ENCODE measurements at regions not wholly inside any gene's neighbourhood (a gene's known extent, or its start where the extent isn't known, plus 50 kb on each side); places are given as distances from the start of the nearest gene placed in this dataset.

- TF ChIP-seq EP300 (IDR thresholded peaks at IDR 0.05; ENCODE audit: borderline replicate concordance in 1 of 2, low read depth in 2 of 2, low read length in 2 of 2) (no peak), EZH2 (IDR thresholded peaks at IDR 0.05; ENCODE audit: low read depth, low read length, severe bottlenecking) (no peak), RNF2 (IDR thresholded peaks at IDR 0.05; ENCODE audit: borderline replicate concordance, low read depth, low read length, missing control alignments, poor library complexity, severe bottlenecking) (no peak), SIX5 (IDR thresholded peaks at IDR 0.05; ENCODE audit: low read depth, low read length) (no peak), CEBPB (IDR thresholded peaks at IDR 0.05; ENCODE audit: low read depth, low read length) (no peak), POLR2A (IDR thresholded peaks at IDR 0.05; ENCODE audit: control extremely low read depth in 1 of 2, low read depth in 2 of 2, low read length in 2 of 2) (no peak)
- TF ChIP-seq, protein P1, sequence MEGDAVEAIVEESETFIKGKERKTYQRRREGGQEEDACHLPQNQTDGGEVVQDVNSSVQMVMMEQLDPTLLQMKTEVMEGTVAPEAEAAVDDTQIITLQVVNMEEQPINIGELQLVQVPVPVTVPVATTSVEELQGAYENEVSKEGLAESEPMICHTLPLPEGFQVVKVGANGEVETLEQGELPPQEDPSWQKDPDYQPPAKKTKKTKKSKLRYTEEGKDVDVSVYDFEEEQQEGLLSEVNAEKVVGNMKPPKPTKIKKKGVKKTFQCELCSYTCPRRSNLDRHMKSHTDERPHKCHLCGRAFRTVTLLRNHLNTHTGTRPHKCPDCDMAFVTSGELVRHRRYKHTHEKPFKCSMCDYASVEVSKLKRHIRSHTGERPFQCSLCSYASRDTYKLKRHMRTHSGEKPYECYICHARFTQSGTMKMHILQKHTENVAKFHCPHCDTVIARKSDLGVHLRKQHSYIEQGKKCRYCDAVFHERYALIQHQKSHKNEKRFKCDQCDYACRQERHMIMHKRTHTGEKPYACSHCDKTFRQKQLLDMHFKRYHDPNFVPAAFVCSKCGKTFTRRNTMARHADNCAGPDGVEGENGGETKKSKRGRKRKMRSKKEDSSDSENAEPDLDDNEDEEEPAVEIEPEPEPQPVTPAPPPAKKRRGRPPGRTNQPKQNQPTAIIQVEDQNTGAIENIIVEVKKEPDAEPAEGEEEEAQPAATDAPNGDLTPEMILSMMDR (IDR thresholded peaks at IDR 0.05; ENCODE audit: control extremely low read depth in 1 of 3, insufficient read depth in 1 of 3, low read depth in 1 of 3, low read length in 3 of 3), result no peak
Measured at GRCh38 chr4:26204249-26204825, 116.5 kb upstream of the RBPJ start.

Measured in H1 (cell line).